Sigmoid colon (tissue), 4 donors: ENCODE measurements at regions not wholly inside any gene's neighbourhood (a gene's known extent, or its start where the extent isn't known, plus 50 kb on each side); places are given as distances from the start of the nearest gene placed in this dataset.
"Not testable (repeated sequence)": the region's sequence is repeated elsewhere in the genome, so short reads cannot be mapped to it uniquely, and the experiment has no call there.

Experiments used
- POLR2A ChIP-seq, 2 donors: fragments of 450-650 bp; IDR thresholded peaks; one replicate each; pipeline ENCODE4 v1.6.1; 2016; ENCODE audit warnings: antibody characterized with exemption in 2 of 2, mild to moderate bottlenecking in 2 of 2, moderate library complexity in 2 of 2
- POLR2AphosphoS5 ChIP-seq, 4 donors: sonication (generic); formaldehyde crosslinking; IDR thresholded peaks; one replicate each; pipeline ENCODE4 v1.6.1; 2017; ENCODE audit warnings: antibody characterized with exemption in 4 of 4
- TF ChIP-seq, protein P1 (sequence below), 4 experiments: fragments of 450-650 bp in 3 of 4; fragments of 200-600 bp in 1 of 4; IDR thresholded peaks; one replicate each; pipeline ENCODE4 v1.5.1; 2016 to 2019; ENCODE audit warnings: antibody characterized with exemption in 4 of 4, mild to moderate bottlenecking in 3 of 4, moderate library complexity in 2 of 4

DNA sequence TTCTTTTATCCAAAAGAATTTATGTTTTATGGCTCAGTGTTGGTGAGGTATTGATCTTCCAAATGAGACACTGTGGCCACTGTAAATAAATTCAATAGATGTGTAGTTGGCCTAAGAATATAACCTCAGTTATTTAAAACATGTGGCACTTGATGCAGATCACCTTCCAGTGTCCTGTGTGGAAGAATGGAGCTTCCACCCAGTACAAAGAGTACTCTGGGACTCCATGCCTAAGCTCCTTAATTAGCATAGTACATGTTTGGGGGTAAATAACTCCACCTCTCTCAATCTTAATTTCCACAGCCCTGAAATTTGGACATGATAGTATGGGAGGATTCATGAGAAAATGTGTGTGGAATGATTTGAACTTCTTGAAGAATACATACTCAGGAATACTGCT, 105.7 kb downstream of the SPDYE17 start:
- not testable (repeated sequence) for TF ChIP-seq POLR2A, POLR2AphosphoS5 (IDR thresholded peaks at IDR 0.05)
- TF ChIP-seq, protein P1, sequence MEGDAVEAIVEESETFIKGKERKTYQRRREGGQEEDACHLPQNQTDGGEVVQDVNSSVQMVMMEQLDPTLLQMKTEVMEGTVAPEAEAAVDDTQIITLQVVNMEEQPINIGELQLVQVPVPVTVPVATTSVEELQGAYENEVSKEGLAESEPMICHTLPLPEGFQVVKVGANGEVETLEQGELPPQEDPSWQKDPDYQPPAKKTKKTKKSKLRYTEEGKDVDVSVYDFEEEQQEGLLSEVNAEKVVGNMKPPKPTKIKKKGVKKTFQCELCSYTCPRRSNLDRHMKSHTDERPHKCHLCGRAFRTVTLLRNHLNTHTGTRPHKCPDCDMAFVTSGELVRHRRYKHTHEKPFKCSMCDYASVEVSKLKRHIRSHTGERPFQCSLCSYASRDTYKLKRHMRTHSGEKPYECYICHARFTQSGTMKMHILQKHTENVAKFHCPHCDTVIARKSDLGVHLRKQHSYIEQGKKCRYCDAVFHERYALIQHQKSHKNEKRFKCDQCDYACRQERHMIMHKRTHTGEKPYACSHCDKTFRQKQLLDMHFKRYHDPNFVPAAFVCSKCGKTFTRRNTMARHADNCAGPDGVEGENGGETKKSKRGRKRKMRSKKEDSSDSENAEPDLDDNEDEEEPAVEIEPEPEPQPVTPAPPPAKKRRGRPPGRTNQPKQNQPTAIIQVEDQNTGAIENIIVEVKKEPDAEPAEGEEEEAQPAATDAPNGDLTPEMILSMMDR (IDR thresholded peaks at IDR 0.05): not testable (repeated sequence)
